GM18873 (cell line): ENCODE measurements at regions not wholly inside any gene's neighbourhood (a gene's known extent, or its start where the extent isn't known, plus 50 kb on each side); places are given as distances from the start of the nearest gene placed in this dataset.
A peak's percentile ranks its signal among the peaks of the same experiment; 100 is the strongest.
"Not testable (repeated sequence)": the region's sequence is repeated elsewhere in the genome, so short reads cannot be mapped to it uniquely, and the experiment has no call there.

ENCODE experiments used
- ATAC-seq: cut with Tn5 transposase; IDR thresholded peaks from one replicate; pipeline ENCODE4 v1.9.1; 2021; ENCODE audit warnings: mild to moderate bottlenecking, moderate library complexity, moderate number of reproducible peaks; ENCODE audit not compliant: unreplicated experiment, low FRiP score

DNA sequence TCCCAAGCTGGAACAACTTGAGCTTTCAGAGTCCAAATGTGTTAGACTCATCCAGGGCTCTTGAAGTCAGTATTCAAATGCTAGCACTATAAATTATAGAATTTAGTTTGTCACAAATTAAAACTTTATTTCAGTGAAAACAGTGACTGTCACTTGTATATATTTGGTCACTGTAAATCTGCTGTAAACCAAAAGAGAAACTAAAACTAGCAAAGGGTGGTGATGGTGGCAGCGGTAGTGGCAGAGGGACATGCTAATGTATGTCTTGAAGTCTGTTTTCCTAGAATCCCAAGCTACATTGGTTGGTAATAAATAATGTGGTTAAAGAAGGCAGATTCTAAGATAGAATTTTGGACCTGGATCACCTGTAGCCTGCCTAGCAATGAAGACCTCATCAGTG is 140.4 kb upstream of the CENPW start:
- ATAC-seq, result no peak

DNA sequence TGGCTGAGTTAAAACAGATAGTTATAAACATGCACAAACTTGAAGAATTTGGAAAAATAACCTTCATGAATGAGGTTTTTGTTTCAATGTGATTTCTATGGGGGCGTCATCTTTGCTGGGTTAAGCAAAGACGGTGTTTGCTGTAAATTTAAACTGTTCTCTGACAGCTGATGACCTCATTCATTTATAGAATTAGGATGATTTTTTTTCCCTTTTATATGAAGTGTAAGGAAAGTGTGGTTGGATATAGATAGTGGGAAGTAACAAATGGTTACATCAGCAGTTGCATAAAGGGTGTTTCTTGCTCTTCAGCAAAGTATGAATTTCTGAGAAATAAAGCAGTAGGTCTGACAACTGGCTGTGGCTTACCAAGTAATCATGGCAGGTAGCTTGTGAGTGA is 137.2 kb upstream of the CENPW start:
- no peak for ATAC-seq

DNA sequence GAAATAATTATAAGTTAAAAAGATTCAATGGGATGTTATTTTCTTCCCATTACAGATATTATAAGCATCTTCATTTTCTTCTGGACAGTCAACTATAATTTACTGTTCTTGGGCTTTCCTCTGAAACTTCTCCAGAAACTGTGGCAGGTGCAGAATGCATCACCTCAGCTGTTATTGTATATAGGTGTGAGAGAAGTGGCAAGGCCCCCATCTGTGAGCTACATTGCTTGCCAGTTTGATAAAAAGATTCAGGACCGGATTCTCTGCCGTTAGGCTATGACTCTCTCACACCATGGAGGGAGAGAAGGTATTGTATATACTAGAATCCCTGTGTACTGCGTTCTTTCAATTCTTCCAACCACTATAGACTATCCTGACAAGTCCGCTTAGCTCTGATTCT is 135.8 kb upstream of the CENPW start:
- ATAC-seq, result no peak

DNA sequence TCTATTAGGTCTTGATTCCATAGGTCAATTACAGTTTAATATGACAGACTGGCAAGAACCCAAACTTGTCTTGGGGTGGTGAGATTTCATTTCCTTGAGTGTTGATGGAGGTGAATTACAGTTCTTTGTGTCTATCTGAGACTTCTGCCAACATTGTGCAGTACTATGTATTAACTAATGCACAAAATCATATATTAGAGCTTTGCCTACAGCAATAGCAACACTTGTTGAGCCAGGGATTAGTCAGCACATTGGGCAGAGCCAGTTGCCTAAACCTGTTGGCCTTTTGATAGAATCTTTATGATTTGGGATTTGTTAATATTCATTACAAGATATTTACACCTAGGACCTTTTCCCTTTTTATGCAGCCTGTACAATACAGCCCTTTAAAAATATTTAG is 135.3 kb upstream of the CENPW start:
- ATAC-seq, result no peak

DNA sequence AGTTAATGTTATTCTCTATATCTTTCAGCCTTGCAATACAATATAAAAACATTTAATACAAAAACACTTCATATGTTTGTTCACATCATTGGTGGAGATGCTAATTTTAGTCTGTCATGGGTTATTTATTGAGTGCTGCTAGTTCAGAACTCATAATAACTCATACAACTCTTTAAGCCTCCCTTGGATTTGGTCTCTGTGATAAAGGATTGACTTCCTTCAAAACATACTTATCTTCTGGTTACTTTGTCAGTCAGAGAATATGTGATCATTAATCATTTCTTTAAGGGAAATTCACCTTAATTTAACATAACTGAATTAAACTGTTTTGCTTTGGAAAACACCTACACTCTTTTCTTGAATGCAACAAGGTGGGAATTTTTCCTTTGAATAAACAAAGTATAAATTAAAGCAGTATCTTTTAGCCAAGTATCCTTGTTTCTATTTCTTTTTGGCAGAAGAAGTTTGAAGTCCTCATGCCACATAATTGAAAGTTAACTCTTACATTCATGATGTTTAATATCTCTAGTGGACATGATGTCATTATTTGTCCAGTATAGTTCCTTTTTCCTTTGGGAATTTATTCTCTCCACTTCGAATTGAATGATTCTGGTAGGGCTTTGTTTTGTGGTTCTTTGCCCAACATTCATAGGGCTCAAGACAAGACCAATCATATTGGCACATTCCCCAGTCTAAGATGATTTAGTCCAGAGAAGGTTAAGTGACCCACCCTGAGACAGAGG is 133.2 kb upstream of the CENPW start:
- no peak for ATAC-seq

GRCh38 chr6:126210398-126211075 is 129.4 kb upstream of the CENPW start:
- no peak for ATAC-seq

DNA sequence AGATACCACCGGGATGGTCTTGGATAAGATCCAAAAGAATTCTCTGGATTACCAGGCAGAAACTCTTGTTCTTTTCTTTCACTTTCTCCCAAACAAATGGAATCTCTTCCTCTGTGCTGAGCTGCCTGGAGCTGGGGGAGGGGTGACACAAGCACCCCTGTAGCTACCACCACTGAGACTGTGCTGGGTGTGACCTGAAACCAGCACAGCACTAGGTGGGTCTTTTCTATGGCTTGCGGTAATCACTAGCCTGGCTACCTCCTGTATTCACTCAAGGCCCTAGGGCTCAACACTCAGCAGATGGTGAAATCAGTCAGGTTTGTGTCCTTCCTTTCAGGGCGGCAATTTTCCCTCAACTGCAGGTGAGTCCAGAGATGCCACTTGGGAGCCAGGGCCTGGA is 122.4 kb upstream of the CENPW start:
- ATAC-seq, result no peak

- ATAC-seq, result not testable (repeated sequence)
Measured at GRCh38 chr6:126220901-126221300, 119.0 kb upstream of the CENPW start.

DNA sequence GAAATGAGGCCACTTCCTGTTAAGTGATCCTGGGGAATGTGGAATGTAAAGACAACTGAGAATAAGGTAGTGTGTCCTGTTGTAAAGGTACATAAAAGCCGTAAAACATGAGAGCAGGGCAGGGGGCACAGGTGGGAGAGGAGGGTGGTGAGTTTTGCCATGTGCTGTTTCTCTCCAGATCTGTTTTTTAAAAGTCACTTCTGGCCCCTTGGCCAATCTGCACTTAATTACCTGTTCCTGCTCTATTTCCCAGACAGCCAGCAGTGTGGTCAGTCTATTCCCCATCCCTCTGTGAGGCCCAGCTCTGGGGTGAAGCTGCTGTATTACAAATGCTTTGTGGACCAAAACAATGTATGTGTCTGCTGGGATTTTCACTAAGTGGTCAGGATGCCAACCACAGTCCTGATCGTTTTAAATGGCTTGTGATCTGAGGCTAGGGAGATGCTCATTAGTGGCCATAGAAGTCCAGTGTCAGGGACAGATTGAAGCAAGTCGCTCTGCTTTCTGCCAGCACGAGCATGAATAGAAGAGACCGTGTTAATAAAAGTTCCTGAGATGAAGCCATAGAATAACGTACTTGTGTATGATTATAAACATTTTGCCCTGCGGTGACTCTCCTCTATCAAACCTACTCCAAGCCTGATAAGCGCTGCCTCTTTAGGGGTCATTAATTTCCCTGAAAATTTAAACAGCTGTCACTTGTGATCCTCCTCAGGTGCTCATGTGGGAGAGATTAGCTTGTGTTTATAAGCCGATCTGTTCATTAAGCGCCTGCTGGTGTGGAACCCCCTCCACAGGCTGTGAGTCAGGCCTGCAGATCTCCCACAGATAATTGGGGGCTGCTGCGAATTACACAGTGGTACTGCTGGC is 111.8 kb upstream of the CENPW start:
- ATAC-seq, result no peak

DNA sequence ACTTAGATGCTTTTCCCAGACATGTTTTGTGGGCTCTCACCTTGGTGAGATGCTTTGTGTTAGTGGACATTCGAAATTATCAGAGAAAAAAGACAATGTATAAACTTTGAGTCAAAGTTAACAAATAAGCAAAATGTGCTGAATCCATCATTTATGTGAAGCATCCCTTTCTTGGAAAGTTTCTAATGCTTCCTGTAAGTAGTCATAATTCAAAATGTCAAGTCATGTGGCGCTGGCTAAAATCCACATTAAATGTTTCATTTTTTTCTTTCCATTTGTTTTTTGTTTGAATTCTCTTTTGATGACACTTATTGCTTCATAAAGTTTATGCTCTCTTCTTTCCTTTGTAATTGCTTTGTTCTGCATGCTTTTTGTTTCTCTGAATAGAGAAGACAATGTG is 107.2 kb upstream of the CENPW start:
- no peak for ATAC-seq

GRCh38 chr6:126233192-126233591 is 106.7 kb upstream of the CENPW start:
- no peak for ATAC-seq

GRCh38 chr6:126235363-126235762 is 104.6 kb upstream of the CENPW start:
- no peak for ATAC-seq

DNA sequence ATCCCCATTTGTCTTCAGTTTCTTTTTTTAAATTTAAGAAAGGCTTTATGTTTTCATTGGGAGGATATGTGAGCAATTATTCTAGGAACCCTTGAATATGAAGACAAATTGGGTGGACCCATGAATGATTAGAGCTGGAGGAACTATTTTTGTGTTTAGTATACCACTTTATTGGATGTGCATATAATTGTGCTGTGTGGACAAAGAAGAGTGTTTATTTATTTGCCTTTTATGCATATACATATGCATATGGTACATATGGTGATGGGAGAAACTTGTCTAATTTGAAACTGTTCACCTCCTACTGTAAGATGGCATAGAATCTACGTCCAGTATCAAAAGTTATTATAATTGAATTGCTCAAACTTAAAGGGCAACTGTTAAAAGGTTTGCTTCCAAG is 94.8 kb upstream of the CENPW start:
- no peak for ATAC-seq

GRCh38 chr6:126252154-126252553 is 87.8 kb upstream of the CENPW start:
- no peak for ATAC-seq

GRCh38 chr6:126253431-126253830 is 86.5 kb upstream of the CENPW start:
- ATAC-seq, result no peak

GRCh38 chr6:126258150-126258549 is 81.8 kb upstream of the CENPW start:
- ATAC-seq, result no peak

- no peak for ATAC-seq
Measured at GRCh38 chr6:126261792-126262421, 78.0 kb upstream of the CENPW start.

- no peak for ATAC-seq
Measured at GRCh38 chr6:126264265-126264664, 75.7 kb upstream of the CENPW start.

GRCh38 chr6:126266664-126267063 is 73.3 kb upstream of the CENPW start:
- no peak for ATAC-seq

DNA sequence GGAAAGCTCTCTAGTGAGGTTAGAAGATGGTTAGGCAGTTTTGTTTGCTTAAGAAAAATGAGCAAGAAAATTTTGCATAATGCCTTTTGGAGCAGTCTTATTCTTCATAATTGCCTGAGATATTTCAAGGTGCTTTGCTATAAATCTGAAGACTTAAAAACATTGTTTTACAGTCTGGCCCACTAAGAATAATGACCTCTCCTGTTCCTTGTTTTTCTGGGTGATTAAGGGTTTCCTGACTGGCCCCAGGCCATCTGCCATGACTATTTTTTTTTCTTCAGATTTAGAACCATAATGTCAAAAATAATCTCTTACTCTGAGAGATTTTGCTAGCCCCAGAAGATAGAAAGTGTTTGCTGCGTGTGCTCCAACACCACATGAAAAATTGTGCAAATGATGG is 72.3 kb upstream of the CENPW start:
- no peak for ATAC-seq

DNA sequence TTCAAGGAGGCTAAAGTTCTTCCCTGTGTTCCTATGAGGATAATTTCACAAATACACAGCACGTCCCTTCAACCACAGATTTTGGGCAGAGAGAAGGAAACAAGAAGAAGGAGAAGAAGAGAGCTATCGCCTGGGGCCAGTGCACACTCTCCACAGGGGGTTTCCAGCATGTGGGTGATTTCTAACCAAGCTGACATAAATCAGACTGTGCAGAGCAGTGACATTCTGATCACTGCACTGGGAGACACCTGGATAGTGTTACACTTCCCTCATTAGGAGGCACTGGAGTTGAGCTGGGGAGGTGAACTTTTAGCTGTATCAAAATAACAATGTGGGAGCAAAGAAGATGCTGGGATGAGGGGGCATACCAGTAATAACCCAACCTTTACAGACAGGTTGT is 71.8 kb upstream of the CENPW start:
- peak; percentile 90 for ATAC-seq
